DOHH2 (cell line): ENCODE measurements at regions not wholly inside any gene's neighbourhood (a gene's known extent, or its start where the extent isn't known, plus 50 kb on each side); places are given as distances from the start of the nearest gene placed in this dataset.

Source experiments
- EZH2phosphoT487 ChIP-seq: fragments of 200-600 bp; sonication (generic); IDR thresholded peaks from 2 replicates; pipeline ENCODE4 v1.6.1; 2017; ENCODE audit warnings: borderline replicate concordance, mild to moderate bottlenecking, antibody characterized with exemption, low read length, moderate library complexity, mixed read lengths
- TF ChIP-seq, protein P1 (sequence below): fragments of 200-600 bp; sonication (generic); IDR thresholded peaks from one replicate; pipeline ENCODE4 v1.5.1; 2014; ENCODE audit warnings: antibody characterized with exemption, mild to moderate bottlenecking, low read depth, low read length; ENCODE audit not compliant: poor library complexity, severe bottlenecking

DNA sequence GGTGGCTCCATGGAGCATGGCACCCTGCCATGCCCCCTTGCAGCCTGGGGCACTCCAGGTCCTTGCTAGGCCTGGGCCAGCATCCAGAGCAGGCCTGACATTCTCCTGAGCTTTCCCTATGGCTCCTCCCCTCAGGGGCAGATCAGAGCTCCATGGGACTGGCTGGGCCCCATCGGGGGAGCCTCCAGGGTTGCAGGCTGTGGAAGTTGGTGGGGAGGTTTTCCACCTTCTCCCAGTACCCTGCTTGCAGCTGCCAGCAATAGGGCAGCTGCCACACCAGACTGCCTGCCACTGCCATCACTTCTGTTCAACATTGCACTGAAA is 75.7 kb upstream of the TP63 start:
- TF ChIP-seq, protein P1, sequence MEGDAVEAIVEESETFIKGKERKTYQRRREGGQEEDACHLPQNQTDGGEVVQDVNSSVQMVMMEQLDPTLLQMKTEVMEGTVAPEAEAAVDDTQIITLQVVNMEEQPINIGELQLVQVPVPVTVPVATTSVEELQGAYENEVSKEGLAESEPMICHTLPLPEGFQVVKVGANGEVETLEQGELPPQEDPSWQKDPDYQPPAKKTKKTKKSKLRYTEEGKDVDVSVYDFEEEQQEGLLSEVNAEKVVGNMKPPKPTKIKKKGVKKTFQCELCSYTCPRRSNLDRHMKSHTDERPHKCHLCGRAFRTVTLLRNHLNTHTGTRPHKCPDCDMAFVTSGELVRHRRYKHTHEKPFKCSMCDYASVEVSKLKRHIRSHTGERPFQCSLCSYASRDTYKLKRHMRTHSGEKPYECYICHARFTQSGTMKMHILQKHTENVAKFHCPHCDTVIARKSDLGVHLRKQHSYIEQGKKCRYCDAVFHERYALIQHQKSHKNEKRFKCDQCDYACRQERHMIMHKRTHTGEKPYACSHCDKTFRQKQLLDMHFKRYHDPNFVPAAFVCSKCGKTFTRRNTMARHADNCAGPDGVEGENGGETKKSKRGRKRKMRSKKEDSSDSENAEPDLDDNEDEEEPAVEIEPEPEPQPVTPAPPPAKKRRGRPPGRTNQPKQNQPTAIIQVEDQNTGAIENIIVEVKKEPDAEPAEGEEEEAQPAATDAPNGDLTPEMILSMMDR: no peak
- no peak for TF ChIP-seq EZH2phosphoT487
